Cardiac fibroblast (primary cell): ENCODE measurements at regions not wholly inside any gene's neighbourhood (a gene's known extent, or its start where the extent isn't known, plus 50 kb on each side); places are given as distances from the start of the nearest gene placed in this dataset.

Source experiments
- DNase-seq, 2 donors: peaks; one replicate each; pipeline versions ENCODE4 v3.0.0 to v3.0.0-alpha.2; 2010; ENCODE audit warnings: low read depth in 2 of 2
- H3K4me3 ChIP-seq, 2 donors: replicated peaks in 1 of 2; 1 replicate in 1 of 2; 2 replicates in 1 of 2; pipeline ENCODE4 v1.5.1; 2011; ENCODE audit warnings: low read depth in 2 of 2, low read length in 2 of 2, mild to moderate bottlenecking in 2 of 2, moderate library complexity in 1 of 2
- TF ChIP-seq, protein P1 (sequence below): IDR thresholded peaks from one replicate; pipeline ENCODE4 v1.5.1; 2011; ENCODE audit warnings: low read depth, mild to moderate bottlenecking, low read length, inconsistent platforms

- no peak for DNase-seq
- TF ChIP-seq, protein P1, sequence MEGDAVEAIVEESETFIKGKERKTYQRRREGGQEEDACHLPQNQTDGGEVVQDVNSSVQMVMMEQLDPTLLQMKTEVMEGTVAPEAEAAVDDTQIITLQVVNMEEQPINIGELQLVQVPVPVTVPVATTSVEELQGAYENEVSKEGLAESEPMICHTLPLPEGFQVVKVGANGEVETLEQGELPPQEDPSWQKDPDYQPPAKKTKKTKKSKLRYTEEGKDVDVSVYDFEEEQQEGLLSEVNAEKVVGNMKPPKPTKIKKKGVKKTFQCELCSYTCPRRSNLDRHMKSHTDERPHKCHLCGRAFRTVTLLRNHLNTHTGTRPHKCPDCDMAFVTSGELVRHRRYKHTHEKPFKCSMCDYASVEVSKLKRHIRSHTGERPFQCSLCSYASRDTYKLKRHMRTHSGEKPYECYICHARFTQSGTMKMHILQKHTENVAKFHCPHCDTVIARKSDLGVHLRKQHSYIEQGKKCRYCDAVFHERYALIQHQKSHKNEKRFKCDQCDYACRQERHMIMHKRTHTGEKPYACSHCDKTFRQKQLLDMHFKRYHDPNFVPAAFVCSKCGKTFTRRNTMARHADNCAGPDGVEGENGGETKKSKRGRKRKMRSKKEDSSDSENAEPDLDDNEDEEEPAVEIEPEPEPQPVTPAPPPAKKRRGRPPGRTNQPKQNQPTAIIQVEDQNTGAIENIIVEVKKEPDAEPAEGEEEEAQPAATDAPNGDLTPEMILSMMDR: no peak
- no peak overlapping the region for H3K4me3 ChIP-seq
These were observed 262.2 kb downstream of the FZD1 start for GRCh38 chr7:91526404-91526803.

GRCh38 chr7:91527460-91527859 lies 263.2 kb downstream of the FZD1 start:
- DNase-seq: no peak
- no peak overlapping the region for H3K4me3 ChIP-seq
- TF ChIP-seq, protein P1: no peak

DNA sequence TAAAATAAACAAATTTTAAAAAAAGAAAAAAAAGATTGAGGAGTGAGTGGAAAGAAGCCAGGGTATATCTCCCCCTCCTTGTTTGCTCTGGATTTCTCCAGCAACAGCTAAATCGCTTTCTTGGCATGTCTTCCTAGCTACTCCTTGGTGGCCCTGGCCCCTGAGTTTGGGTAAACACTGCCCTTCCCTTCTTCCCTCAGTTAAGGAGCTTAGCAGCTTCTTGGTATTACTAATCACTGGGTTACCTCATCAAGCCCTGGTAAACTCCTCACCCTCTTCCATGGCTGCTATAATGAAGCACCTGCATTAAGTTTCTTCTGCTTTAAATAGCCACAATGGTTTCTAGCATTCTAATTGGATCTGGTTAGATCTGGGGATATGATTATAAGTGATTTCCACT lies 269.8 kb downstream of the FZD1 start:
- DNase-seq: no peak
- H3K4me3 ChIP-seq: no peak overlapping the region
- TF ChIP-seq, protein P1: no peak

DNA sequence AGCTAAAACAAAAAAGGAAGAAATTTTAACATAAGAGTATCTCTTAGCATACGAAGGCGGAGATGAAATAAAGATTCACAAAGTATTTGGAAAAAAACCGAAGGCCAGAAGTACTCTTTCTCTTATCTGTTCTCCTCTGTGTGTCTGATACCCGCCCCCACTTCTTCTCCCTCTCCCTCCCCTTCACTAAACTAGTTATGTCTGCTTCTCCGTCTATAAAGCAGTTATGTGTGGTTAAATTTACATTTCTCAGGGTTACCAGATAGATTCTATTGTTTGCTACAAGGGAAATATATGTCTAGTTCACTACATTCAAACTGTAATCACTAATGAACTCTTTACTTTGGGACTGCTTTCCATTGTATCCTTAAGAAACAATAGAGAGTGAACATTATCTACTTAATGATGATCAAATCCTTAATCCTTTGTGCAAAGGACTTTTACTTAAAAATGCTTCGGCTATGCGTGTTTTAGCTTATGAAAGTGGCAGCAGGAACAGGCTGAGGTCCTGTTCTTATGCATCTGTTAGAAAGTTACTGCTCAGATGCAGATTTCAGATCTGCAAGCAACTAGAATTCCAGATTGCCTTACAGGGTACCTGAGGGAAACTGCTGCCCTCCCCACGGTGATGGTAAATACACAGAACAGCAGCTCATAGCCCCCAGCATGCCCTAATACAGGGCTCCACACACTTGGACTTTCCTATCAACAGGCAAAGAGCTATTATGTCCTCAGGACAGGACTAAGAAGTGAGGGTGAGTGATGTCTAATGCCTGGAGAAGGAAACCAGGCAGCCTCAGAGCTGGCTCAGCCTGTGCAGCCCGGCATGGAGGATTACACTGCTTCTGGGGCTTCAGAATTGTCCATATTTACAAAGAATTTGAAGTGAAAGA lies 273.3 kb downstream of the FZD1 start:
- TF ChIP-seq, protein P1: no peak
- no peak for DNase-seq
- H3K4me3 ChIP-seq: no peak overlapping the region

DNA sequence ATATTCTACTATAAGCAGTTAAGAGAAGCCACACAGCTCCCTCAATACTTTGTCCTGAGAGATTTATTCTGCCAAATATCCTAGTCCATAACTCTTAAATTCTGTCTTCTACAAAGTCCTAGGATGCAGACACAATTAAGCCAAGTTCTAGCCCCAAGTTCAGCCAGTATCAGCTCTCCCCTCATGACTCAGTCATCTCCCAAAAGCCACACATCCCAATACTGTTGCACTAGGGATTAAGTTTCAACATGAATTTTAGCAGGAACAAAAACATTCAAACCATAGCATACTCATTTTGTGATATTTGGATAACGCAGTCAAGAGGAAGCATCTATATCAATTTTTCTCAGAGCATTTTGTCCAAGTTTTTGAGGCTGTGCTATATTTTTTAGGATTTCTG lies 277.4 kb downstream of the FZD1 start:
- TF ChIP-seq, protein P1: no peak
- peak in 1 of 2 donors; percentile 16 for DNase-seq
- no peak overlapping the region for H3K4me3 ChIP-seq

DNA sequence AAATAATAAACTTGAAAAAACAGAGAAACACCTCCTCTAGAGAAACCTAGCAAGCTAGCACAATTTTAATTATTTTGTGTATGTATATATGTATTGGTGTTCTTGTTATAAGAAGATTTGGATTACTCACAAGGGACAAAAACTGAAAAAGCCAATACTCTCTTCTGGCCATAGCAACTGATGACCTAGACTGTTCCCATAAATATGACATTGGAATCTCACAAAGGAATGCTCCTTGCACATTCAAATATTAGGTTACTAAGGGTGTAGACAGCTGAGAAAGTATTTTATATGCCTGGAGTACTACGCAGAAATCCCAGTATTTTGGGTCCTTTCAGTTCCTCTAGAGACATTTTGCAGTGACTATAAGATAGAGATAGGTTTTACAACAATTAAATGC lies 279.4 kb downstream of the FZD1 start:
- TF ChIP-seq, protein P1: no peak
- no peak overlapping the region for H3K4me3 ChIP-seq

More for the DNA sequence above, 279.4 kb downstream of the FZD1 start:
- DNase-seq: no peak
